ENCODE measurements at regions not wholly inside any gene's neighbourhood (a gene's known extent, or its start where the extent isn't known, plus 50 kb on each side); places are given as distances from the start of the nearest gene placed in this dataset.

DNA sequence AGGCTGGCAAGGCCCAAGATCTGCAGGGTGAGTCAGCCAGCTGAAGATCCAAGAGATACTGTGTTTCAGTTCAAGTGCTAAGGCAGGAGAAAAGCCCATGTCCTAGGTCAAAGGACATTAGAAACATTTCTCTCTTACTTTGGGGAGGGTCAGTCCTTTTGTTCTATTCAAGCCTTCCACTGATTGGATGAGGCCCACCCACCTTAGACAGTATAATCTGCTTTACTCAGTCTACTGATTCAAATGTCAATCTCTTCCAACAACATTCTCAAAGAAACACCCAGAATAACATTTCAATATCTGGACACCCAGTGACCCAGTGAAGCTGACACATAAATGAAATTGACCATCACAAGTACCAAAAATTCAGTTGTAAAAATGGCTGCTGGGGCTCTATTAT is 367.8 kb upstream of the ZP4 start:
- TF ChIP-seq, protein P1, sequence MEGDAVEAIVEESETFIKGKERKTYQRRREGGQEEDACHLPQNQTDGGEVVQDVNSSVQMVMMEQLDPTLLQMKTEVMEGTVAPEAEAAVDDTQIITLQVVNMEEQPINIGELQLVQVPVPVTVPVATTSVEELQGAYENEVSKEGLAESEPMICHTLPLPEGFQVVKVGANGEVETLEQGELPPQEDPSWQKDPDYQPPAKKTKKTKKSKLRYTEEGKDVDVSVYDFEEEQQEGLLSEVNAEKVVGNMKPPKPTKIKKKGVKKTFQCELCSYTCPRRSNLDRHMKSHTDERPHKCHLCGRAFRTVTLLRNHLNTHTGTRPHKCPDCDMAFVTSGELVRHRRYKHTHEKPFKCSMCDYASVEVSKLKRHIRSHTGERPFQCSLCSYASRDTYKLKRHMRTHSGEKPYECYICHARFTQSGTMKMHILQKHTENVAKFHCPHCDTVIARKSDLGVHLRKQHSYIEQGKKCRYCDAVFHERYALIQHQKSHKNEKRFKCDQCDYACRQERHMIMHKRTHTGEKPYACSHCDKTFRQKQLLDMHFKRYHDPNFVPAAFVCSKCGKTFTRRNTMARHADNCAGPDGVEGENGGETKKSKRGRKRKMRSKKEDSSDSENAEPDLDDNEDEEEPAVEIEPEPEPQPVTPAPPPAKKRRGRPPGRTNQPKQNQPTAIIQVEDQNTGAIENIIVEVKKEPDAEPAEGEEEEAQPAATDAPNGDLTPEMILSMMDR (IDR thresholded peaks at IDR 0.05; ENCODE audit: insufficient read depth, low read length, poor library complexity, severe bottlenecking): no peak
- TF ChIP-seq EZH2phosphoT487 (conservative IDR thresholded peaks at IDR 0.05; ENCODE audit: low read length): no peak
